KMS-11 (cell line): ENCODE measurements at regions not wholly inside any gene's neighbourhood (a gene's known extent, or its start where the extent isn't known, plus 50 kb on each side); places are given as distances from the start of the nearest gene placed in this dataset.
"Not testable (repeated sequence)": the region's sequence is repeated elsewhere in the genome, so short reads cannot be mapped to it uniquely, and the experiment has no call there.

Experiments
- H2AFZ ChIP-seq: fragments of 200-600 bp; sonication (generic); 2 replicates; pipeline ENCODE4 v1.6.1; 2016; ENCODE audit warnings: antibody characterized with exemption, mixed run types, low read depth
- H3K27ac ChIP-seq: fragments of 200-600 bp; sonication (generic); 2 replicates; pipeline ENCODE4 v1.6.1; 2016; ENCODE audit warnings: mild to moderate bottlenecking, mixed run types
- H3K27me3 ChIP-seq: fragments of 200-600 bp; sonication (generic); 2 replicates; pipeline ENCODE4 v1.6.1; 2017; ENCODE audit warnings: mild to moderate bottlenecking, low read depth, mixed run types, moderate library complexity; ENCODE audit not compliant: insufficient read depth
- H3K36me3 ChIP-seq: fragments of 200-600 bp; sonication (generic); 2 replicates; pipeline ENCODE4 v1.6.1; 2017; ENCODE audit warnings: mild to moderate bottlenecking, mixed run types; ENCODE audit not compliant: insufficient read depth
- H3K4me1 ChIP-seq: fragments of 200-600 bp; sonication (generic); 2 replicates; pipeline ENCODE4 v1.6.1; 2016; ENCODE audit warnings: mild to moderate bottlenecking, low read depth, mixed run types; ENCODE audit not compliant: poor library complexity, severe bottlenecking
- H3K4me2 ChIP-seq: fragments of 200-600 bp; sonication (generic); 2 replicates; pipeline ENCODE4 v1.7.0; 2016; ENCODE audit warnings: mild to moderate bottlenecking, mixed run types
- H3K4me3 ChIP-seq: fragments of 200-600 bp; sonication (generic); IDR thresholded peaks from 2 replicates; pipeline ENCODE4 v1.6.1; 2017; ENCODE audit warnings: low read depth, low read length, mixed read lengths; ENCODE audit not compliant: insufficient read depth
- H3K79me2 ChIP-seq: fragments of 200-600 bp; sonication (generic); 2 replicates; pipeline ENCODE4 v1.6.1; 2016; ENCODE audit warnings: low read depth, mixed run types; ENCODE audit not compliant: insufficient read depth
- H3K9ac ChIP-seq: fragments of 200-600 bp; sonication (generic); 2 replicates; pipeline ENCODE4 v1.6.1; 2016; ENCODE audit warnings: mild to moderate bottlenecking, mixed run types
- H4K20me1 ChIP-seq: fragments of 200-600 bp; sonication (generic); 2 replicates; pipeline ENCODE4 v1.6.1; 2016; ENCODE audit warnings: mild to moderate bottlenecking, mixed run types; ENCODE audit not compliant: insufficient read depth
- CTCF ChIP-seq: fragments of 200-600 bp; sonication (generic); conservative IDR thresholded peaks from 2 replicates; pipeline ENCODE4 v1.6.1; 2017; ENCODE audit warnings: low read depth, mild to moderate bottlenecking, antibody characterized with exemption, low read length, moderate library complexity, mixed read lengths

GRCh38 chr6:11475016-11475415, 62.5 kb upstream of the TMEM170B start:
- no peak overlapping the region for H3K4me2 ChIP-seq
- H3K4me3 ChIP-seq = no peak overlapping the region
- H3K36me3 ChIP-seq = no peaks in the 10 kb centered on the region
- H3K79me2 ChIP-seq = no peaks in the 10 kb centered on the region
- no peak overlapping the region for H3K27ac ChIP-seq
- no peaks in the 10 kb centered on the region for H4K20me1 ChIP-seq
- no peak overlapping the region for H3K9ac ChIP-seq
- no peaks in the 10 kb centered on the region for H3K27me3 ChIP-seq
- no peak for TF ChIP-seq CTCF
- no peak overlapping the region for H2AFZ ChIP-seq
- H3K4me1 ChIP-seq = no peaks in the 10 kb centered on the region

- Histone ChIP-seq H3K27me3 (no peaks in the 10 kb centered on the region), H3K4me3 (no peak overlapping the region), H4K20me1 (no peaks in the 10 kb centered on the region), H3K36me3 (no peaks in the 10 kb centered on the region), H3K79me2 (no peaks in the 10 kb centered on the region), H3K27ac (no peak overlapping the region), H3K4me2 (no peak overlapping the region), H2AFZ (no peak overlapping the region), H3K4me1 (no peaks in the 10 kb centered on the region), H3K9ac (no peak overlapping the region)
- TF ChIP-seq CTCF = no peak
Measured at GRCh38 chr6:11473008-11473740, 64.4 kb upstream of the TMEM170B start.

- no peaks in the 10 kb centered on the region for H4K20me1 ChIP-seq
- no peak overlapping the region for H2AFZ ChIP-seq
- H3K4me1 ChIP-seq = no peaks in the 10 kb centered on the region
- H3K9ac ChIP-seq = no peak overlapping the region
- no peak for TF ChIP-seq CTCF
- no peak overlapping the region for H3K4me2 ChIP-seq
- no peak overlapping the region for H3K4me3 ChIP-seq
- no peaks in the 10 kb centered on the region for H3K79me2 ChIP-seq
- H3K27me3 ChIP-seq = no peaks in the 10 kb centered on the region
- no peaks in the 10 kb centered on the region for H3K36me3 ChIP-seq
- no peak overlapping the region for H3K27ac ChIP-seq
Measured at GRCh38 chr6:11471261-11471660, 66.3 kb upstream of the TMEM170B start.

GRCh38 chr6:11469684-11470083, 67.9 kb upstream of the TMEM170B start:
- Histone ChIP-seq H3K27me3 (no peaks in the 10 kb centered on the region), H3K36me3 (no peaks in the 10 kb centered on the region), H3K4me2 (no peak overlapping the region), H3K79me2 (no peaks in the 10 kb centered on the region), H4K20me1 (no peaks in the 10 kb centered on the region), H3K27ac (no peak overlapping the region), H3K9ac (no peak overlapping the region), H2AFZ (no peak overlapping the region), H3K4me1 (no peaks in the 10 kb centered on the region), H3K4me3 (no peak overlapping the region)
- no peak for TF ChIP-seq CTCF

- not testable (repeated sequence) for H4K20me1 ChIP-seq, H3K4me3 ChIP-seq, H3K9ac ChIP-seq, H3K27ac ChIP-seq, H2AFZ ChIP-seq, H3K4me2 ChIP-seq, H3K36me3 ChIP-seq, H3K27me3 ChIP-seq, H3K4me1 ChIP-seq, H3K79me2 ChIP-seq
Measured at GRCh38 chr6:11468271-11468670, 69.3 kb upstream of the TMEM170B start.
